ENCODE measurements at regions not wholly inside any gene's neighbourhood (a gene's known extent, or its start where the extent isn't known, plus 50 kb on each side); places are given as distances from the start of the nearest gene placed in this dataset.

GRCh38 chr3:67864587-67865183 is 210.3 kb upstream of the SUCLG2 start:
- Histone ChIP-seq H3K4me3 (no peak overlapping the region), H3K4me1 (ENCODE audit: insufficient read depth) (no peaks in the 10 kb centered on the region), H3K27me3 (no peaks in the 10 kb centered on the region), H3K36me3 (no peaks in the 10 kb centered on the region), H3K9me3 (no peaks in the 10 kb centered on the region), H3K27ac (no peak overlapping the region)
- DNase-seq: no peak
- no peak for TF ChIP-seq CTCF (IDR thresholded peaks at IDR 0.05)
- no peak for TF ChIP-seq POLR2A (IDR thresholded peaks at IDR 0.05)
- TF ChIP-seq EP300 (IDR thresholded peaks at IDR 0.05): no peak
- intact Hi-C loops (cut with DNase I): no loop called here
- 30 to 44% (median 39%) methylated on average over 2 of the region's 2 CpGs for WGBS, 3 donors

GRCh38 chr3:67863869-67864268 is 209.5 kb upstream of the SUCLG2 start:
- no peaks in the 10 kb centered on the region for H3K36me3 ChIP-seq
- 77 to 82% (median 82%) methylated on average over 4 of the region's 4 CpGs for whole genome bisulfite sequencing, 3 donors
- H3K27me3 ChIP-seq: no peaks in the 10 kb centered on the region
- TF ChIP-seq EP300 (IDR thresholded peaks at IDR 0.05) (no peak), POLR2A (IDR thresholded peaks at IDR 0.05) (no peak), CTCF (IDR thresholded peaks at IDR 0.05) (no peak)
- intact Hi-C loops (cut with DNase I): no loop called here
- DNase-seq: no peak
- H3K9me3 ChIP-seq: no peaks in the 10 kb centered on the region
- no peak overlapping the region for H3K4me3 ChIP-seq
- H3K27ac ChIP-seq: no peak overlapping the region
- H3K4me1 ChIP-seq (ENCODE audit: insufficient read depth): no peaks in the 10 kb centered on the region

GRCh38 chr3:67860429-67860828 is 206.0 kb upstream of the SUCLG2 start:
- Histone ChIP-seq H3K27me3 (no peaks in the 10 kb centered on the region), H3K27ac (no peak overlapping the region), H3K9me3 (no peaks in the 10 kb centered on the region), H3K36me3 (no peaks in the 10 kb centered on the region), H3K4me1 (ENCODE audit: insufficient read depth) (no peaks in the 10 kb centered on the region), H3K4me3 (no peak overlapping the region)
- TF ChIP-seq EP300 (IDR thresholded peaks at IDR 0.05) (no peak), POLR2A (IDR thresholded peaks at IDR 0.05) (no peak), CTCF (IDR thresholded peaks at IDR 0.05) (no peak)
- intact Hi-C loops (cut with DNase I): no loop called here
- 87 to 98% (median 95%) methylated on average over 3 of the region's 3 CpGs for WGBS, 3 donors
- DNase-seq: no peak

GRCh38 chr3:67858492-67858891 is 204.1 kb upstream of the SUCLG2 start:
- TF ChIP-seq CTCF (IDR thresholded peaks at IDR 0.05) (no peak), POLR2A (IDR thresholded peaks at IDR 0.05) (no peak), EP300 (IDR thresholded peaks at IDR 0.05) (no peak)
- no peak overlapping the region for H3K4me3 ChIP-seq
- H3K27ac ChIP-seq: no peak overlapping the region
- intact Hi-C loops (cut with DNase I): no loop called here
- DNase-seq: no peak
- no peaks in the 10 kb centered on the region for H3K36me3 ChIP-seq
- no peaks in the 10 kb centered on the region for H3K4me1 ChIP-seq (ENCODE audit: insufficient read depth)
- H3K9me3 ChIP-seq: no peaks in the 10 kb centered on the region
- no peaks in the 10 kb centered on the region for H3K27me3 ChIP-seq

All from ovary (tissue), 7 donors.